SK-N-SH (cell line): ENCODE measurements at regions not wholly inside any gene's neighbourhood (a gene's known extent, or its start where the extent isn't known, plus 50 kb on each side); places are given as distances from the start of the nearest gene placed in this dataset.

Experiments used
- CTCF ChIA-PET: fragments of 300-600, 350-600 bp; formaldehyde crosslinking; extraction: SDS; loops from one replicate; lab custom pipeline; 2021; lab: Yijun Ruan, JAX
- POLR2A ChIA-PET: fragments of 350-600 bp; sonication (Branson Sonifier 250); formaldehyde crosslinking; extraction: SDS; loops from one replicate; lab custom pipeline; 2020; ENCODE audit warnings: antibody characterized with exemption, inconsistent platforms; lab: Yijun Ruan, JAX
- DNase-seq: peaks from one replicate; pipeline ENCODE4 v3.0.0; 2012
- H2AFZ ChIP-seq: fragments of 200-600 bp; sonication (generic); 2 replicates; pipeline ENCODE4 v1.8.1; 2016; ENCODE audit warnings: antibody characterized with exemption, mild to moderate bottlenecking, low read depth
- H3F3A ChIP-seq: fragments of 200-600 bp; sonication (generic); replicated peaks from 2 replicates; pipeline ENCODE3; 2016; ENCODE audit warnings: antibody characterized with exemption, mild to moderate bottlenecking; ENCODE audit not compliant: insufficient read depth
- H3K27ac ChIP-seq, 2 experiments: fragments of 200-500 bp in 1 of 2; fragments of 200-600 bp in 1 of 2; sonication (Bioruptor generic) in 1 of 2; sonication (generic), shearing (Covaris generic) in 1 of 2; 2 replicates each; pipeline versions ENCODE4 v1.5.1 to v1.6.1; 2014 to 2016; ENCODE audit warnings: low read depth in 2 of 2, inconsistent platforms in 1 of 2, low read length in 1 of 2, mild to moderate bottlenecking in 1 of 2, mixed read lengths in 1 of 2
- H3K27me3 ChIP-seq: fragments of 200-600 bp; sonication (generic), shearing (Covaris generic); 2 replicates; pipeline ENCODE4 v1.6.1; 2016; ENCODE audit warnings: mixed run types; ENCODE audit not compliant: insufficient read depth
- H3K36me3 ChIP-seq, 2 experiments: fragments of 200-500 bp in 1 of 2; fragments of 200-600 bp in 1 of 2; sonication (Bioruptor generic) in 1 of 2; sonication (generic) in 1 of 2; replicated peaks in 1 of 2; 2 replicates each; pipeline versions ENCODE3 to v1.5.1; 2014 to 2016; ENCODE audit warnings: low read length in 1 of 2, mild to moderate bottlenecking in 1 of 2; ENCODE audit not compliant: insufficient read depth in 2 of 2, control insufficient read depth in 1 of 2
- H3K4me1 ChIP-seq, 2 experiments: fragments of 200-500 bp in 1 of 2; fragments of 200-600 bp in 1 of 2; sonication (Bioruptor generic) in 1 of 2; sonication (generic), shearing (Covaris generic) in 1 of 2; 2 replicates each; pipeline versions ENCODE4 v1.5.1 to v1.6.1; 2014 to 2016; ENCODE audit warnings: low read depth in 1 of 2, low read length in 1 of 2, mixed run types in 1 of 2; ENCODE audit not compliant: insufficient read depth in 2 of 2, control insufficient read depth in 1 of 2
- H3K4me2 ChIP-seq: fragments of 200-600 bp; sonication (generic), shearing (Covaris generic); 2 replicates; pipeline ENCODE4 v1.6.1; 2017; ENCODE audit warnings: mixed run types
- H3K4me3 ChIP-seq, 2 experiments: fragments of 200-500 bp in 1 of 2; fragments of 200-600 bp in 1 of 2; sonication (Bioruptor generic) in 1 of 2; sonication (generic), shearing (Covaris generic) in 1 of 2; 2 replicates each; pipeline versions ENCODE4 v1.5.1 to v1.8.1; 2014 to 2016; ENCODE audit warnings: low read depth in 2 of 2, inconsistent platforms in 1 of 2, low read length in 1 of 2, mild to moderate bottlenecking in 1 of 2, mixed read lengths in 1 of 2, moderate library complexity in 1 of 2
- H3K79me2 ChIP-seq: fragments of 200-600 bp; sonication (generic); 2 replicates; pipeline ENCODE4 v1.8.1; 2017; ENCODE audit warnings: mild to moderate bottlenecking; ENCODE audit not compliant: insufficient read depth
- H3K9ac ChIP-seq: fragments of 200-600 bp; sonication (generic); 2 replicates; pipeline ENCODE4 v1.6.1; 2017; ENCODE audit warnings: mixed run types
- H3K9me2 ChIP-seq: fragments of 200-600 bp; sonication (generic); 2 replicates; pipeline ENCODE4 v1.6.1; 2017; ENCODE audit warnings: mixed run types
- H3K9me3 ChIP-seq: fragments of 200-600 bp; sonication (generic); 2 replicates; pipeline ENCODE4 v1.6.1; 2017; ENCODE audit warnings: mixed run types, mild to moderate bottlenecking, moderate library complexity
- H4K20me1 ChIP-seq: fragments of 200-600 bp; sonication (generic); 2 replicates; pipeline ENCODE4 v1.6.1; 2017; ENCODE audit warnings: mild to moderate bottlenecking, mixed run types; ENCODE audit not compliant: insufficient read depth
- ELF1 ChIP-seq: IDR thresholded peaks from 2 replicates; pipeline ENCODE4 v1.4.0; 2012
- EP300 ChIP-seq, 2 experiments: IDR thresholded peaks; 2 replicates each; pipeline versions ENCODE4 v1.4.0 to v1.6.1; 2012; ENCODE audit warnings: borderline replicate concordance in 1 of 2, low read depth in 1 of 2, low read length in 1 of 2
- EZH2phosphoT487 ChIP-seq: fragments of 200-600 bp; sonication (generic); IDR thresholded peaks from 2 replicates; pipeline ENCODE4 v1.6.1; 2017; ENCODE audit warnings: low read depth, mixed run types, mild to moderate bottlenecking, antibody characterized with exemption, moderate library complexity, borderline replicate concordance
- GABPA ChIP-seq: IDR thresholded peaks from 2 replicates; pipeline ENCODE4 v1.4.0; 2012; ENCODE audit warnings: low read depth, mild to moderate bottlenecking
- GATA2 ChIP-seq: sonication (generic); formaldehyde crosslinking; IDR thresholded peaks from 2 replicates; pipeline ENCODE4 v1.5.0; 2020; ENCODE audit warnings: mild to moderate bottlenecking, missing genetic modification reagents
- IRF3 ChIP-seq: fragments of 150-350 bp; IDR thresholded peaks from 2 replicates; pipeline ENCODE4 v1.6.1; 2016; ENCODE audit warnings: mild to moderate bottlenecking, low read depth, low read length
- MAX ChIP-seq: IDR thresholded peaks from 2 replicates; pipeline ENCODE4 v1.4.0; 2012; ENCODE audit warnings: low read depth
- MEF2A ChIP-seq: IDR thresholded peaks from 2 replicates; pipeline ENCODE4 v1.4.0; 2012; ENCODE audit warnings: low read depth, borderline replicate concordance
- MXI1 ChIP-seq: IDR thresholded peaks from 2 replicates; pipeline ENCODE4 v1.6.1; 2012; ENCODE audit warnings: mild to moderate bottlenecking, low read depth, low read length, improper control_type of control experiment
- NFIC ChIP-seq: IDR thresholded peaks from 2 replicates; pipeline ENCODE4 v1.4.0; 2012; ENCODE audit warnings: borderline replicate concordance
- POLR2AphosphoS5 ChIP-seq: IDR thresholded peaks from 2 replicates; pipeline ENCODE4 v1.6.1; 2012; ENCODE audit warnings: low read depth, low read length
- RAD21 ChIP-seq: IDR thresholded peaks from 2 replicates; pipeline ENCODE4 v1.6.1; 2012; ENCODE audit warnings: mild to moderate bottlenecking, low read length
- SMC3 ChIP-seq: IDR thresholded peaks from 2 replicates; pipeline ENCODE4 v1.6.1; 2012; ENCODE audit warnings: low read depth, low read length, improper control_type of control experiment
- TAF1 ChIP-seq: IDR thresholded peaks from 2 replicates; pipeline ENCODE4 v1.6.1; 2012; ENCODE audit warnings: low read depth, mild to moderate bottlenecking, low read length, moderate library complexity, borderline replicate concordance
- TEAD4 ChIP-seq: IDR thresholded peaks from 2 replicates; pipeline ENCODE4 v1.4.0; 2012; ENCODE audit warnings: mild to moderate bottlenecking, borderline replicate concordance; ENCODE audit not compliant: insufficient read depth
- USF2 ChIP-seq: fragments of 150-350 bp; IDR thresholded peaks from 2 replicates; pipeline ENCODE4 v1.6.1; 2017; ENCODE audit warnings: antibody characterized with exemption, low read length, low read depth, borderline replicate concordance
- YY1 ChIP-seq: IDR thresholded peaks from 2 replicates; pipeline ENCODE4 v1.4.0; 2012; ENCODE audit warnings: low read depth, mild to moderate bottlenecking
- ZBTB33 ChIP-seq: IDR thresholded peaks from 2 replicates; pipeline ENCODE4 v1.4.0; 2012; ENCODE audit warnings: low read depth, borderline replicate concordance
- WGBS: methylation state at CpG from one replicate; pipeline ENCODE4 v1.1.6; 2017; ENCODE audit warnings: low lambda C conversion rate; 5-methylcytosine and 5-hydroxymethylcytosine counted together

- no peak for TF ChIP-seq RAD21
These were observed 602.6 kb upstream of the API5 start (continued) for GRCh38 chr11:42709216-42709615.

GRCh38 chr11:42713279-42713678, 598.5 kb upstream of the API5 start:
- no peaks in the 10 kb centered on the region for H3F3A ChIP-seq
- 13% methylated on average over 1 of the region's 1 CpG for WGBS
- no peak overlapping the region for H2AFZ ChIP-seq
- H4K20me1 ChIP-seq = no peaks in the 10 kb centered on the region
- no peaks in the 10 kb centered on the region for H3K27me3 ChIP-seq
- no peaks in the 10 kb centered on the region for H3K9me3 ChIP-seq
- ChIA-PET CTCF (interaction anchor here (1.8 kb wide), 1 partner anchor 12 kb away, joined by 4 read pairs; no protein-coding TSS in a partner anchor), POLR2A (no interaction called here)
- no peak overlapping the region for H3K4me2 ChIP-seq
- H3K4me1 ChIP-seq = no peaks in the 10 kb centered on the region
- no peak overlapping the region for H3K9ac ChIP-seq
- H3K27ac ChIP-seq = no peak overlapping the region
- no peaks in the 10 kb centered on the region for H3K36me3 ChIP-seq
- DNase-seq = no peak
- TF ChIP-seq SMC3 = no peak
- no peak for TF ChIP-seq EZH2phosphoT487
- no peak for TF ChIP-seq ZBTB33
- TF ChIP-seq RAD21 = no peak
- TF ChIP-seq POLR2AphosphoS5 = no peak
- no peak for TF ChIP-seq GATA2 (CRISPR knock-in tag)
- no peak for TF ChIP-seq ELF1
- no peak for TF ChIP-seq TEAD4
- TF ChIP-seq TAF1 = no peak
- no peak for TF ChIP-seq IRF3
- TF ChIP-seq MEF2A = no peak
- no peak for TF ChIP-seq MXI1
- TF ChIP-seq NFIC = no peak
- TF ChIP-seq GABPA = no peak
- no peak for TF ChIP-seq EP300 (IDR thresholded peaks at IDR 0.05; ENCODE audit: borderline replicate concordance in 1 of 2, low read depth in 1 of 2, low read length in 1 of 2)
- TF ChIP-seq USF2 = no peak
- no peak for TF ChIP-seq YY1
- TF ChIP-seq MAX = no peak
- H3K4me3 ChIP-seq = no peak overlapping the region
- no peaks in the 10 kb centered on the region for H3K9me2 ChIP-seq
- H3K79me2 ChIP-seq = no peaks in the 10 kb centered on the region
